Astrocyte (in vitro differentiated cells and primary cell): ENCODE measurements at regions not wholly inside any gene's neighbourhood (a gene's known extent, or its start where the extent isn't known, plus 50 kb on each side); places are given as distances from the start of the nearest gene placed in this dataset.

Experiments used
- DNase-seq: peaks from one replicate; pipeline ENCODE4 v3.0.0-alpha.2; 2010; ENCODE audit warnings: low read depth
- FAIRE-seq: peaks from 2 replicates; lab custom pipeline; 2011; peaks lifted over from hg19 to GRCh38; lab: Jason Lieb, UNC
- H2AFZ ChIP-seq: 2 replicates; pipeline ENCODE4 v1.6.0; 2012; ENCODE audit warnings: low read depth, low read length, inconsistent platforms
- H3K27ac ChIP-seq: 2 replicates; pipeline ENCODE4 v1.5.1; 2011; ENCODE audit warnings: low read depth, low read length, inconsistent platforms
- H3K27me3 ChIP-seq: 2 replicates; pipeline ENCODE4 v1.6.0; 2011; ENCODE audit warnings: low read length, inconsistent platforms; ENCODE audit not compliant: insufficient read depth
- H3K36me3 ChIP-seq: 2 replicates; pipeline ENCODE4 v1.5.1; 2011; ENCODE audit warnings: low read length, inconsistent platforms; ENCODE audit not compliant: insufficient read depth
- H3K4me1 ChIP-seq: 2 replicates; pipeline ENCODE4 v1.5.1; 2011; ENCODE audit warnings: low read length, inconsistent platforms; ENCODE audit not compliant: insufficient read depth
- H3K4me2 ChIP-seq: 2 replicates; pipeline ENCODE4 v1.6.0; 2012; ENCODE audit warnings: low read length, inconsistent platforms
- H3K4me3 ChIP-seq: 2 replicates; pipeline ENCODE4 v1.5.1; 2011; ENCODE audit warnings: low read depth, mild to moderate bottlenecking, low read length, inconsistent platforms; ENCODE audit not compliant: insufficient read depth
- H3K79me2 ChIP-seq: 2 replicates; pipeline ENCODE4 v1.6.0; 2012; ENCODE audit warnings: mild to moderate bottlenecking, low read length, inconsistent platforms; ENCODE audit not compliant: insufficient read depth
- H3K9ac ChIP-seq: 2 replicates; pipeline ENCODE4 v1.6.0; 2012; ENCODE audit warnings: mild to moderate bottlenecking, low read length, inconsistent platforms
- H3K9me3 ChIP-seq: 2 replicates; pipeline ENCODE4 v1.5.1; 2012; ENCODE audit warnings: low read depth, mild to moderate bottlenecking, low read length, inconsistent platforms; ENCODE audit not compliant: insufficient read depth
- H4K20me1 ChIP-seq: 2 replicates; pipeline ENCODE4 v1.6.0; 2012; ENCODE audit warnings: low read length, inconsistent platforms; ENCODE audit not compliant: insufficient read depth
- H3K27ac Mint-ChIP-seq: one replicate; pipeline ENCODE4 v1.8.0; 2021; ENCODE audit warnings: mild to moderate bottlenecking, mixed read lengths; ENCODE audit not compliant: unreplicated experiment
- H3K27me3 Mint-ChIP-seq: one replicate; pipeline ENCODE4 v1.8.0; 2021; ENCODE audit warnings: low read depth, mixed read lengths; ENCODE audit not compliant: unreplicated experiment
- H3K36me3 Mint-ChIP-seq: one replicate; pipeline ENCODE4 v1.8.0; 2021; ENCODE audit warnings: low read depth, mixed read lengths; ENCODE audit not compliant: unreplicated experiment
- H3K4me1 Mint-ChIP-seq: one replicate; pipeline ENCODE4 v1.8.0; 2021; ENCODE audit warnings: low read depth, mixed read lengths; ENCODE audit not compliant: unreplicated experiment
- H3K4me3 Mint-ChIP-seq: one replicate; pipeline ENCODE4 v1.8.0; 2021; ENCODE audit warnings: mild to moderate bottlenecking, moderate library complexity, mixed read lengths; ENCODE audit not compliant: unreplicated experiment
- H3K9me3 Mint-ChIP-seq: one replicate; pipeline ENCODE4 v1.8.0; 2021; ENCODE audit warnings: mild to moderate bottlenecking, mixed read lengths; ENCODE audit not compliant: unreplicated experiment
- EZH2 ChIP-seq: IDR thresholded peaks from 2 replicates; pipeline ENCODE4 v1.6.1; 2012; ENCODE audit warnings: mild to moderate bottlenecking, low read length, inconsistent platforms; ENCODE audit not compliant: insufficient read depth
- TF ChIP-seq, protein P1 (sequence below): IDR thresholded peaks from 2 replicates; pipeline ENCODE4 v1.5.1; 2011; ENCODE audit warnings: low read depth, mild to moderate bottlenecking, inconsistent platforms, low read length, moderate library complexity; ENCODE audit not compliant: insufficient read depth

DNA sequence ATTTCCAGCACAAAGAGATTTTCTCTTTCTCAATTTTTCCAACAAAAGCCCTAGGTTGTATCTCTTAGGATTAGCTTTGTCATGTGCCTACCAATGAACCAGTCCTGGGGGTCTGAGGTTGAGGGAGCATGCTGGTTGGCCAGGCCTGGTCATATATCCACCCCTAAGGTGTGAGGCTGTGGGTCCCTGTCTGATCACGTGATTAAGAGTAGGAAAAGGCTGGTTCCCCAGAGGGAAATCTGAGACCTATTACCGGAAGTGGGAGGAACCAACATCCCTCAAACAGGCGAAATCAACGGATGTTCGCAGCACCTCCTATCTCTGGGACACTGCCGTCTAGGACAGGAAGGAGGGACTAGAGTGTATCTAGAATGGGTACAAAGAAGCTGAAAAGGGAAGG is 185.7 kb upstream of the IRX5 start:
- Histone ChIP-seq H3K27ac (no peak overlapping the region), H2AFZ (no peak overlapping the region), H3K79me2 (no peaks in the 10 kb centered on the region), H3K27me3 (peaks cover 2% of the 10 kb centered on the region), H3K4me2 (no peak overlapping the region), H3K9ac (no peak overlapping the region), H4K20me1 (no peaks in the 10 kb centered on the region), H3K4me1 (no peaks in the 10 kb centered on the region), H3K4me3 (no peak overlapping the region), H3K9me3 (no peaks in the 10 kb centered on the region), H3K36me3 (no peaks in the 10 kb centered on the region)
- Mint-ChIP-seq H3K27me3 (peaks cover 2% of the 10 kb centered on the region), H3K27ac (no peak overlapping the region), H3K36me3 (no peaks in the 10 kb centered on the region), H3K4me3 (no peak overlapping the region), H3K9me3 (no peaks in the 10 kb centered on the region), H3K4me1 (no peaks in the 10 kb centered on the region)
- FAIRE-seq (no peak), DNase-seq (no peak)
- no peak for TF ChIP-seq EZH2
- TF ChIP-seq, protein P1, sequence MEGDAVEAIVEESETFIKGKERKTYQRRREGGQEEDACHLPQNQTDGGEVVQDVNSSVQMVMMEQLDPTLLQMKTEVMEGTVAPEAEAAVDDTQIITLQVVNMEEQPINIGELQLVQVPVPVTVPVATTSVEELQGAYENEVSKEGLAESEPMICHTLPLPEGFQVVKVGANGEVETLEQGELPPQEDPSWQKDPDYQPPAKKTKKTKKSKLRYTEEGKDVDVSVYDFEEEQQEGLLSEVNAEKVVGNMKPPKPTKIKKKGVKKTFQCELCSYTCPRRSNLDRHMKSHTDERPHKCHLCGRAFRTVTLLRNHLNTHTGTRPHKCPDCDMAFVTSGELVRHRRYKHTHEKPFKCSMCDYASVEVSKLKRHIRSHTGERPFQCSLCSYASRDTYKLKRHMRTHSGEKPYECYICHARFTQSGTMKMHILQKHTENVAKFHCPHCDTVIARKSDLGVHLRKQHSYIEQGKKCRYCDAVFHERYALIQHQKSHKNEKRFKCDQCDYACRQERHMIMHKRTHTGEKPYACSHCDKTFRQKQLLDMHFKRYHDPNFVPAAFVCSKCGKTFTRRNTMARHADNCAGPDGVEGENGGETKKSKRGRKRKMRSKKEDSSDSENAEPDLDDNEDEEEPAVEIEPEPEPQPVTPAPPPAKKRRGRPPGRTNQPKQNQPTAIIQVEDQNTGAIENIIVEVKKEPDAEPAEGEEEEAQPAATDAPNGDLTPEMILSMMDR = no peak

- Histone ChIP-seq H3K9ac (no peak overlapping the region), H3K27me3 (peaks cover 2% of the 10 kb centered on the region), H3K4me2 (no peak overlapping the region), H4K20me1 (no peaks in the 10 kb centered on the region), H3K36me3 (no peaks in the 10 kb centered on the region), H3K4me3 (no peak overlapping the region), H3K4me1 (no peaks in the 10 kb centered on the region), H3K79me2 (no peaks in the 10 kb centered on the region), H3K27ac (no peak overlapping the region), H2AFZ (no peak overlapping the region), H3K9me3 (no peaks in the 10 kb centered on the region)
- no peaks in the 10 kb centered on the region for H3K36me3 Mint-ChIP-seq
- no peak for TF ChIP-seq EZH2
- TF ChIP-seq, protein P1 = no peak
- no peak overlapping the region for H3K4me3 Mint-ChIP-seq
- H3K4me1 Mint-ChIP-seq = no peaks in the 10 kb centered on the region
- H3K9me3 Mint-ChIP-seq = no peaks in the 10 kb centered on the region
- H3K27me3 Mint-ChIP-seq = peaks cover 2% of the 10 kb centered on the region
- H3K27ac Mint-ChIP-seq = no peak overlapping the region
- FAIRE-seq (no peak), DNase-seq (no peak)
These were observed 188.2 kb upstream of the IRX5 start for GRCh38 chr16:54742436-54742835.

DNA sequence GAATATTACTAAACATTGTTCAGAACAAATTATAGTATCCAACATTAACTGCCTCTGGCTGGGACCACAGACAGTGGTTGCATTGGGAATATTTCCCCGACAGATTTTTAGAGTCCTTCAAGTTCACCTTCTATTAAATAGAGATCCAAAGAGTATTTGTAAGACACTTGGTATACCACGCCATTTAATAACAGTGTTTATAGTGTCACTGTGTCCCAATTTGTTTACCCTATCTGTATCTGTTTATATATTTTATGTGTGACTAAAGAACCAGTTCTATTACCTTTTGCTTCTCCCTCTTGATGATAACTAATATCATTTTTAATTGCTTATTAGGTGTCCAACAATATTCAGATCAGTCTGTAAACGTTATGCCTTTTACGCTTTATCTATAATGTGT is 191.3 kb upstream of the IRX5 start:
- no peak for TF ChIP-seq EZH2
- TF ChIP-seq, protein P1 = no peak
- Mint-ChIP-seq H3K4me1 (no peaks in the 10 kb centered on the region), H3K27me3 (peaks cover 7% of the 10 kb centered on the region), H3K27ac (no peak overlapping the region), H3K4me3 (no peak overlapping the region), H3K36me3 (no peaks in the 10 kb centered on the region), H3K9me3 (no peaks in the 10 kb centered on the region)
- Histone ChIP-seq H4K20me1 (no peaks in the 10 kb centered on the region), H3K27me3 (peaks cover 2% of the 10 kb centered on the region), H3K4me3 (no peak overlapping the region), H2AFZ (no peak overlapping the region), H3K4me2 (no peak overlapping the region), H3K79me2 (no peaks in the 10 kb centered on the region), H3K27ac (no peak overlapping the region), H3K4me1 (no peaks in the 10 kb centered on the region), H3K9ac (no peak overlapping the region), H3K9me3 (no peaks in the 10 kb centered on the region), H3K36me3 (no peaks in the 10 kb centered on the region)
- no peak for DNase-seq
- no peak for FAIRE-seq
